B cell (primary cell): ENCODE measurements at regions not wholly inside any gene's neighbourhood (a gene's known extent, or its start where the extent isn't known, plus 50 kb on each side); places are given as distances from the start of the nearest gene placed in this dataset.

ENCODE experiments used
- ATAC-seq: fragments of 200-7000 bp; cut with Tn5 transposase; one replicate; pipeline ENCODE4 v1.10.0; 2021; ENCODE audit warnings: low read depth, mild to moderate bottlenecking, moderate number of reproducible peaks, moderate library complexity
- CTCF ChIA-PET: fragments of 350-600 bp; sonication (Branson Sonifier 250); formaldehyde crosslinking; loops from one replicate; lab custom pipeline; 2021; ENCODE audit warnings: antibody characterized with exemption, inconsistent platforms; lab: Charles Lee
- POLR2A ChIA-PET: fragments of 350-600 bp; sonication (Branson Sonifier 250); formaldehyde crosslinking; loops from one replicate; lab custom pipeline; 2021; ENCODE audit warnings: antibody characterized with exemption; lab: Charles Lee
- DNase-seq: peaks from one replicate; pipeline ENCODE4 v3.0.0; 2013
- H2AFZ ChIP-seq: 2 replicates; pipeline ENCODE4 v1.6.1; 2012; ENCODE audit warnings: mild to moderate bottlenecking, low read depth, low read length; ENCODE audit not compliant: insufficient read depth, poor library complexity, severe bottlenecking
- H3K27ac ChIP-seq, 2 donors: 1 replicate in 1 of 2; 2 replicates in 1 of 2; pipeline ENCODE4 v1.5.1; 2012 to 2013; ENCODE audit warnings: low read length in 2 of 2, mild to moderate bottlenecking in 2 of 2, moderate library complexity in 1 of 2
- H3K27me3 ChIP-seq, 4 experiments: fragments of 200-600 bp in 1 of 4; sonication (generic) in 1 of 4; replicated peaks in 1 of 4; 1 replicate in 2 of 4; 2 replicates in 2 of 4; pipeline versions ENCODE4 v1.6.1 to v1.7.0; 2013 to 2016; ENCODE audit warnings: low read length in 3 of 4, mild to moderate bottlenecking in 2 of 4, mixed read lengths in 1 of 4, moderate library complexity in 1 of 4; ENCODE audit not compliant: insufficient read depth in 4 of 4, control insufficient read depth in 3 of 4; ENCODE audit errors: control extremely low read depth in 1 of 4
- H3K36me3 ChIP-seq, 2 experiments: replicated peaks in 1 of 2; 1 replicate in 1 of 2; 2 replicates in 1 of 2; pipeline versions ENCODE4 v1.6.1 to v1.7.1; 2013; ENCODE audit warnings: low read length in 1 of 2; ENCODE audit not compliant: insufficient read depth in 2 of 2, control insufficient read depth in 1 of 2; ENCODE audit errors: control extremely low read depth in 1 of 2, extremely low read depth in 1 of 2
- H3K4me1 ChIP-seq, 2 donors: fragments of 200-600 bp in 1 of 2; sonication (generic) in 1 of 2; 1 replicate in 1 of 2; 2 replicates in 1 of 2; pipeline versions ENCODE4 v1.5.1 to v1.6.1; 2013 to 2017; ENCODE audit warnings: low read length in 2 of 2; ENCODE audit not compliant: control insufficient read depth in 2 of 2, insufficient read depth in 2 of 2
- H3K4me2 ChIP-seq: replicated peaks from 2 replicates; pipeline ENCODE3; 2012; ENCODE audit warnings: mild to moderate bottlenecking, low read depth, low read length; ENCODE audit not compliant: poor library complexity, severe bottlenecking
- H3K4me3 ChIP-seq, 5 experiments: fragments of 200-600 bp in 1 of 5; sonication (generic) in 1 of 5; 1 replicate in 3 of 5; 2 replicates in 2 of 5; pipeline versions ENCODE4 v1.5.1 to v1.7.0; 2011 to 2016; ENCODE audit warnings: low read length in 4 of 5, mild to moderate bottlenecking in 4 of 5, low read depth in 2 of 5, control low read depth in 1 of 5, moderate library complexity in 1 of 5; ENCODE audit not compliant: insufficient read depth in 1 of 5; ENCODE audit errors: control extremely low read depth in 1 of 5, extremely low read depth in 1 of 5
- H3K79me2 ChIP-seq: fragments of 200-600 bp; sonication (generic); one replicate; pipeline ENCODE4 v1.6.0; 2016; ENCODE audit warnings: low read length; ENCODE audit not compliant: control insufficient read depth, insufficient read depth
- H3K9ac ChIP-seq: fragments of 200-600 bp; sonication (generic); 2 replicates; pipeline ENCODE4 v1.6.1; 2017; ENCODE audit warnings: mild to moderate bottlenecking, low read length, moderate library complexity
- H3K9me3 ChIP-seq, 3 donors: one replicate each; pipeline versions ENCODE4 v1.6.1 to v1.7.1; 2013; ENCODE audit warnings: low read length in 2 of 3; ENCODE audit not compliant: control insufficient read depth in 2 of 3, insufficient read depth in 1 of 3; ENCODE audit errors: control extremely low read depth in 1 of 3
- H4K20me1 ChIP-seq: 2 replicates; pipeline ENCODE4 v1.6.0; 2012; ENCODE audit warnings: mild to moderate bottlenecking, low read length; ENCODE audit not compliant: insufficient read depth, control insufficient read depth, poor library complexity, severe bottlenecking
- H3K27ac Mint-ChIP-seq: one replicate; pipeline ENCODE4 v1.8.0; 2021; ENCODE audit warnings: mixed read lengths
- H3K27me3 Mint-ChIP-seq: one replicate; pipeline ENCODE4 v1.8.0; 2021; ENCODE audit warnings: mixed read lengths
- H3K4me1 Mint-ChIP-seq: one replicate; pipeline ENCODE4 v1.8.0; 2021; ENCODE audit warnings: mixed read lengths
- H3K4me3 Mint-ChIP-seq: one replicate; pipeline ENCODE4 v1.8.0; 2021; ENCODE audit warnings: mixed read lengths
- H3K9me3 Mint-ChIP-seq: one replicate; pipeline ENCODE4 v1.8.0; 2022; ENCODE audit warnings: mixed read lengths; ENCODE audit not compliant: insufficient read depth
- EZH2 ChIP-seq: IDR thresholded peaks from 2 replicates; pipeline ENCODE4 v1.6.1; 2012; ENCODE audit warnings: borderline replicate concordance, low read depth, mild to moderate bottlenecking, moderate library complexity, low read length; ENCODE audit not compliant: insufficient read depth, poor library complexity, severe bottlenecking
- WGBS: methylation state at CpG from one replicate; pipeline ENCODE4 v1.1.5; 2013; ENCODE audit warnings: missing lambda C conversion rate; ENCODE audit not compliant: insufficient coverage; 5-methylcytosine and 5-hydroxymethylcytosine counted together
- intact Hi-C: fragments of 100-400 bp; cut with micrococcal nuclease; formaldehyde crosslinking; loops from one replicate; pipeline ENCODE4 v1.10.0; 2022
- TF ChIP-seq, protein P1 (sequence below): fragments of 200-600 bp; IDR thresholded peaks from one replicate; pipeline ENCODE4 v1.8.0; 2022; ENCODE audit warnings: antibody characterized with exemption, mild to moderate bottlenecking

DNA sequence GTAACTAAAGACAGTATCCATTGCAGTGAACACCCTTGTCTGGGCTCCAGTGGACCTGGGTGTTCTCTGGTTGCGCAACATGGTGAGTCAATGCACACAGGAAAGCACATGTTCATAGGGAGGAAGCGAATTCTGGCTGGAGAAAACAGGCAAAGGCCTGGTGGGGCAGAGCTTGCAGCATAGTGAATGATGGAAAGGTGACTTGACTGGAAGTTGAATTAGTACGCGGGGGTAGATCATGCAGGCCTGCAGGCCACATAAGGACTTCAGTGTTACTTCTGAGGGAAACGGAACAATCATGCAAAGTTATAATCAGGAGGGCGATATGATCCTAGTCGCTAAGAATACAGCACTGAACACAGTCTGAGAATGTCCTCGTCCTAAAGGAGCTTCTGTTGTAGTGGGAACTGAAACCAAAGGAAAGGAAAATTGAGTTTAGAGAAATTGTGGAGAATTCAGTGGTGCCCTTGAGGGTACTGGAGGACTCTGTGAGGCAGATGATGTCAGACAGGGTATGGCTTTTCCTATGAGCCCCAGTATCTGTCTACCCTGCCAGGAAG is 71.9 kb upstream of the RANBP3L start:
- WGBS: 91% methylated on average over 8 of the region's 8 CpGs
- H3K4me1 ChIP-seq: no peaks in the 10 kb centered on the region
- H4K20me1 ChIP-seq: no peaks in the 10 kb centered on the region
- H3K27me3 Mint-ChIP-seq: no peaks in the 10 kb centered on the region
- DNase-seq: no peak
- CTCF ChIA-PET: no interaction called here
- no peak overlapping the region for H3K9ac ChIP-seq
- TF ChIP-seq, protein P1, sequence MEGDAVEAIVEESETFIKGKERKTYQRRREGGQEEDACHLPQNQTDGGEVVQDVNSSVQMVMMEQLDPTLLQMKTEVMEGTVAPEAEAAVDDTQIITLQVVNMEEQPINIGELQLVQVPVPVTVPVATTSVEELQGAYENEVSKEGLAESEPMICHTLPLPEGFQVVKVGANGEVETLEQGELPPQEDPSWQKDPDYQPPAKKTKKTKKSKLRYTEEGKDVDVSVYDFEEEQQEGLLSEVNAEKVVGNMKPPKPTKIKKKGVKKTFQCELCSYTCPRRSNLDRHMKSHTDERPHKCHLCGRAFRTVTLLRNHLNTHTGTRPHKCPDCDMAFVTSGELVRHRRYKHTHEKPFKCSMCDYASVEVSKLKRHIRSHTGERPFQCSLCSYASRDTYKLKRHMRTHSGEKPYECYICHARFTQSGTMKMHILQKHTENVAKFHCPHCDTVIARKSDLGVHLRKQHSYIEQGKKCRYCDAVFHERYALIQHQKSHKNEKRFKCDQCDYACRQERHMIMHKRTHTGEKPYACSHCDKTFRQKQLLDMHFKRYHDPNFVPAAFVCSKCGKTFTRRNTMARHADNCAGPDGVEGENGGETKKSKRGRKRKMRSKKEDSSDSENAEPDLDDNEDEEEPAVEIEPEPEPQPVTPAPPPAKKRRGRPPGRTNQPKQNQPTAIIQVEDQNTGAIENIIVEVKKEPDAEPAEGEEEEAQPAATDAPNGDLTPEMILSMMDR: no peak
- no peak for TF ChIP-seq EZH2
- H3K27me3 ChIP-seq: no peaks in the 10 kb centered on the region
- no peak overlapping the region for H3K27ac ChIP-seq
- no peaks in the 10 kb centered on the region for H3K36me3 ChIP-seq
- H2AFZ ChIP-seq: no peak overlapping the region
- H3K4me3 ChIP-seq: no peak overlapping the region
- no peaks in the 10 kb centered on the region for H3K79me2 ChIP-seq
- no peaks in the 10 kb centered on the region for H3K9me3 ChIP-seq
- intact Hi-C loops: no loop called here
- no peak for ATAC-seq
- H3K4me2 ChIP-seq: no peak overlapping the region
- peaks cover 2% of the 10 kb centered on the region for H3K9me3 Mint-ChIP-seq
- H3K4me3 Mint-ChIP-seq: no peak overlapping the region
- no peaks in the 10 kb centered on the region for H3K4me1 Mint-ChIP-seq
- H3K27ac Mint-ChIP-seq: no peak overlapping the region
- POLR2A ChIA-PET: no interaction called here

DNA sequence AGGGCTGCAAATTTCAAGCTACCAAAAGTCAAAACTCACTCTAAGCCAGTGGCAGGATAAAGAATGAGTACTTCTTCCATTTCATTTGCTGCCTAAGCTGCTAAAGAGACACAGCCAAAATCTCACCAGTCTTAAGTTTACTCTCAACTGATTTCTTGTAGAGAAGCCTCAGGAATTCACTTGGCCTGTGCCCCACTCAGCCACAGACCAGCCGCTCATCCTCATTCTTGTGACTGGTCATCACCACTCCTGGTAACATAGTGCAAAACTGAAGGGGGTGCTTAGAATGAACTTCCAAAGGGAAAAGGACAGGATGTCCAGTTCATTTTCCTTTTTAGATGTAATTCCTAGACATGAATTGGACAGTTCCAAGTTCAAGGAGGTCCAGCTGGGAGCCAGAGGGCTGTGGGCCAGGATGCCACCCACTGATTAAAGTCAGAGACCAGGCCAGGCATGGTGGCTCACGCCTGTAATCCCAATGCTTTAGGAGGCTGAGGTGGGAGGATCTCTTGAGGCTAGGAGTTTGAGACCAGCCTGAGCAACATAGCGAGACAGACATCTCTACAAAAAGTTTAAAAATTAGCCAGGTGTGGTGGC is 72.7 kb upstream of the RANBP3L start:
- H2AFZ ChIP-seq: no peak overlapping the region
- H3K4me1 ChIP-seq: no peaks in the 10 kb centered on the region
- Mint-ChIP-seq H3K27ac (no peak overlapping the region), H3K4me1 (no peaks in the 10 kb centered on the region), H3K4me3 (no peak overlapping the region), H3K9me3 (peaks cover 2% of the 10 kb centered on the region), H3K27me3 (no peaks in the 10 kb centered on the region)
- TF ChIP-seq, protein P1: no peak
- no peak for TF ChIP-seq EZH2
- DNase-seq: no peak
- ChIA-PET CTCF (no interaction called here), POLR2A (no interaction called here)
- H4K20me1 ChIP-seq: no peaks in the 10 kb centered on the region
- H3K36me3 ChIP-seq: no peaks in the 10 kb centered on the region
- H3K4me3 ChIP-seq: no peak overlapping the region
- WGBS: 92% methylated on average over 2 of the region's 3 CpGs
- intact Hi-C loops: no loop called here
- H3K9ac ChIP-seq: no peak overlapping the region
- no peak for ATAC-seq
- no peak overlapping the region for H3K27ac ChIP-seq
- no peaks in the 10 kb centered on the region for H3K79me2 ChIP-seq
- no peak overlapping the region for H3K4me2 ChIP-seq
- H3K9me3 ChIP-seq: no peaks in the 10 kb centered on the region
- H3K27me3 ChIP-seq: no peaks in the 10 kb centered on the region
